ELR (cell line): ENCODE measurements at regions not wholly inside any gene's neighbourhood (a gene's known extent, or its start where the extent isn't known, plus 50 kb on each side); places are given as distances from the start of the nearest gene placed in this dataset.
"Not testable (repeated sequence)": the region's sequence is repeated elsewhere in the genome, so short reads cannot be mapped to it uniquely, and the experiment has no call there.

Experiments used
- DNase-seq: peaks from one replicate; pipeline ENCODE4 v3.0.0-alpha.2; 2015; ENCODE audit warnings: low read depth

GRCh38 chr3:118766306-118766669, 268.4 kb downstream of the IGSF11 start:
- no peak for DNase-seq

DNA sequence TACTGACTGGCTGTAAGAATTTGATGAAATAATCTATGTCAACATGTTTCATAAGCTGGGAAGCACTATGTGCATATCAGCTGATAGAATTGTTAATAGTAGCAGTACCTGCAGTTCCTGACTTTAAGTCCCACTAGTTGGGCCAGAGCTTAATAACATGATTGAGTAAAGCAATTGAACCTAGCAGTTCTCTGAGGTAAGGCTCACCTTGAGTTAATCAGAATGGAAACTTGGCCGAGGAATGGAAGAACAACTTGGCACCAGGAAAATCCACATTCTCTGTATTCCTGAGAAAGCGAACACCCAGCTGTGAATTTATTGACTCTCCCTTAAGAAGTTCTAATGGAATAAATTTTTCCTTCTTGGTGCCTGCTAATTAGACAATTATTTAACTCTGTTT, 262.6 kb downstream of the IGSF11 start:
- no peak for DNase-seq

DNA sequence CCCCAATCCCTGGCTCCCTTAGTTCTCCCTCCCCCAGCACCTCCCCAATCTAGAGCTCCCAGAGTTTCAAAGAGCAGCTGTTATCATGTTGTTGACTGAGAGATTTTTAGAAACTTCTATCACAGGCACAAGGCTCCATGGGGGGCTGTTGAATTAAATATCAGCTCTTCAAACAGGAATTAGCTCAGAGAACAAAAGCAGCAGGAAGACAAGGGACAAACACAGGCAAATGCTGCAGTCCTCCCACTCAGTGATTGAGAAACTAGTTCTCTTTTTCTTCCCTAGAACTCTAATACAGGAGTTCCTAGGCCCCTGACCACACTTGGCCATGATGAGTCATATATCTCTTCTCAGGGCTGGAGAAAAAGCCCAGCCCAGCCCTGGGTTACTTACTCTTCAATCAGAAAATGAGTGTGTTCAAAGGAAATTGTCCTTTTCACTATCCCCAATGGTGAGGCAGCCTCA, 262.1 kb downstream of the IGSF11 start:
- no peak for DNase-seq

DNA sequence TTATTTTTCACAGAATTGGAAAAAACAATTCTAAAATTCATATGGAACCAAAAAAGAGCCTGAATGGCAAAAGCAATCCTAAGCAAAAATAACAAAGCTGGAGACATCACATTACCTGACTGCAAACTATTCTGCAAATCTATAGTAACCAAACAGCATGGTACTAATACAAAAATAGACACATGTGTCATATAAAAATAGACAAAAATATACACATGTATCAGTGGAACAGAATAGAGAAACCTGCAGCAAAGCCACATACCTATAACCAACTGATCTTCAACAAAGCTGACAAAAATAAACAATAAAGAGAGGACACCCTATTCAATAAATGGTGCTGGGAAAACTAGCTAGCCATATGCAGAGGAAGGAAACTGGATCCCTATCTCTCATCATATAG, 259.6 kb downstream of the IGSF11 start:
- no peak for DNase-seq

DNA sequence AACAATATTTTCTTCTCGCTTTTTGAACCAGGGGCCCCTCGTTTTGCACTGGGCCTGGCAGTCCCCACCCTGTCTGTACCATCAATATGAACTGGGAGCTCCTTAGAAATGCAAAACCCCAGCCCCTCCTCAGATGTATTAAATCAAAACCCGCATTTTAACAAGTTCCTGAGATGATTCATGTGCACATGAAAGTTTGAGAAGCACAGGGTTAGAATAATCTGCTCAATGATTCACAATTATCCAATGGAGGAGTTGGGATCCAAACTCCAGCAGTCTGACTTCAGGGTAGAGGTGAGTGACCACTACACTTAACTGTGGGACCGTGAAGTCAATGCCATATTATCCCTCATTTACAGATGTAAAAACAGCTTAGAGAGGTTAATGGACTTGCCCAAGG, 256.4 kb downstream of the IGSF11 start:
- DNase-seq, result no peak

- no peak for DNase-seq
Measured at GRCh38 chr3:118781232-118781631, 253.4 kb downstream of the IGSF11 start.

DNA sequence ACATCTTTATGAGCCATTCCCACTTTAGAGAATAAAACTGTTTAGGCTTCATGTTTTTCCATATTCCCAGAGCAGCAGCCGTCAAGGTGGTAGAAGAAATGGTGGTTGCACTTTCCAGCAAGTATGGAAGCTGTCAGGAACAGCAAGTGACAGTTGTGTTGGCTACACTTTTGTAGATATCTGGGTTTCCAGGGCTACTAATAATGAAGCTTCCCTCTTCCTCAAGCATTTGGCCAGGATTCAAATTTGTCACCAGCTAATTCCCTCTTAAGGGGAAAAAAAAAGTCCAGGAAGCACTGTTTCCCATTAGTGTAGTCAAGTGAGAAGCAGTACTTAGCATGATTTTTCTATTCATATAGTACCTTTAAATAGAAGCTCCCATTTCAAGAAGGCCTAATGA, 252.8 kb downstream of the IGSF11 start:
- DNase-seq, result no peak

DNA sequence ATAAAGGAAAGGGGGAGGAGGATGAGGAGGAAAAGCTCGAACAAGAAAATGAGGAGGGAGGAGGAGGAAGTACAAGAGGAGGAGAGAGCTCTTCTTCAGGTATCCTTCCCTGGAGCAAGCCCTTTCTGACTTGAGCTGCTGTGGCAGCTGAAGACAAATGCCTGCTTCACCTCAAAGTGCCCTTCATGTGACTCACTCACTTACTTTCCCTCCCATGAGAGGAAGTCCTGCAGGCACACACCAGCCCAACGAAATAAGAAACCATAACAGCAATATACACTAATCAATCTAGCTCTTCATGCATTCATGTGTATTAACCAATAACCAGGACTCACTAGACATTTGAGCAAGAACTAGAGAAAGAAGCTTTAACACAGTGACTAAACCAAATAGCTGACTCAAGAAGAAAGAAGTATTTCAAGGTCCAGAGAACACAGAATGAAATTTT, 251.9 kb downstream of the IGSF11 start:
- no peak for DNase-seq

DNA sequence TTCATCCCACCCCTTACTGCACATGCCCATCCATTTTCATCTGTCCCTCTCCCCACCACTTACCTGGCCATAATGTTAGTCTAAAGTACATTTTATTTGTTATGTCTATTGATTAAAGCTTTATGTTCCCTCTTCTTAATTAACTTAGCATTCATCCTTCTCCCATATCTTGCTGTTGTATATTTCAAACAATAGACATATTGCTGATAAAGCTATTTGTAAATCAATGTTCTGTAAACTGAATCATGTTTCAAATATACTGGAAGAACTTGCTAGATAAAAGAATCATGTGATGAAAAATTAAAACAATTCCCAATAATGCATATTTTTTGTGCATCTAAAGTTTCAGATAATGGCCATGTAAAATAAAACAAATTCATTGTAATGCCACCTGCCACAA, 249.2 kb downstream of the IGSF11 start:
- no peak for DNase-seq

GRCh38 chr3:118791246-118791645, 243.4 kb downstream of the IGSF11 start:
- DNase-seq, result no peak

- no peak for DNase-seq
Measured at GRCh38 chr3:118792191-118792590, 242.5 kb downstream of the IGSF11 start.

- no peak for DNase-seq
Measured at GRCh38 chr3:118793176-118793575, 241.5 kb downstream of the IGSF11 start.

DNA sequence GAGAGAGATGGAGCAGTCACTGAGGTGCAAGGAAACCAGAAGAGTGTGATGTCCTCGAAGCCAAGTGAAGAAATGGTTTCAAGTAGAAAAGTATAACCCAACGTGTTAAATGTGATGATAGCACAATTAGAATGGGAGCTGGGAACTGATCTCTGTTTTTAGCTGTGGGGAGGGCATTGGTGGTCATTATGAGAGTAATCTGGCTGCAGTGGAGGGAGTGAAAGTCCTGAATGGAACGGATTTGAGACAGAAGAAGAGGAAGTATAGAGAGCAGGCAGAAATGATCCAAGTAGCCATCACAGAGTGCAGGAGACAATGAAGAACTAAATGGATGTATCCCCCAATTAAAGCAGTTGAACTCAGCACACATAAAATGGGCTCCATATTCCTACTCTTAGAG, 235.3 kb downstream of the IGSF11 start:
- no peak for DNase-seq

DNA sequence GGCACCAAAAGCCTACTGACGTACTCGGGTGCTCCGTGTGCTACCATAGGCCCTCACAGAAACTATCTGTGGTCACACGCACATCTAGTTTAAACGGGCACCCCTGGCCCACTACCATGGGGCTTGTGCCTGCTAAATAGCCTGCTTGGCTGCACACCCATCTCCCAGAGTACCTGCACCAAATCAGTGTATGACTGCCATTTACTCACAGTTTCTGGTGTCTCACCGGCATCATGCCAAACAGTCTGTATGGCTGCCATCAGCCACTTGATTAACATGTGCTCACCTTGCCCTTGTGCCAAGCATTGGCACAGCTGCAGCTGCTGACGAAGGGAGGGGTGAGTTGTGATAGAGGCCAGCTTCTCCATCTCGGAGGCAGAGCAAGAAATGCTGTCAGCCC, 232.7 kb downstream of the IGSF11 start:
- no peak for DNase-seq

DNA sequence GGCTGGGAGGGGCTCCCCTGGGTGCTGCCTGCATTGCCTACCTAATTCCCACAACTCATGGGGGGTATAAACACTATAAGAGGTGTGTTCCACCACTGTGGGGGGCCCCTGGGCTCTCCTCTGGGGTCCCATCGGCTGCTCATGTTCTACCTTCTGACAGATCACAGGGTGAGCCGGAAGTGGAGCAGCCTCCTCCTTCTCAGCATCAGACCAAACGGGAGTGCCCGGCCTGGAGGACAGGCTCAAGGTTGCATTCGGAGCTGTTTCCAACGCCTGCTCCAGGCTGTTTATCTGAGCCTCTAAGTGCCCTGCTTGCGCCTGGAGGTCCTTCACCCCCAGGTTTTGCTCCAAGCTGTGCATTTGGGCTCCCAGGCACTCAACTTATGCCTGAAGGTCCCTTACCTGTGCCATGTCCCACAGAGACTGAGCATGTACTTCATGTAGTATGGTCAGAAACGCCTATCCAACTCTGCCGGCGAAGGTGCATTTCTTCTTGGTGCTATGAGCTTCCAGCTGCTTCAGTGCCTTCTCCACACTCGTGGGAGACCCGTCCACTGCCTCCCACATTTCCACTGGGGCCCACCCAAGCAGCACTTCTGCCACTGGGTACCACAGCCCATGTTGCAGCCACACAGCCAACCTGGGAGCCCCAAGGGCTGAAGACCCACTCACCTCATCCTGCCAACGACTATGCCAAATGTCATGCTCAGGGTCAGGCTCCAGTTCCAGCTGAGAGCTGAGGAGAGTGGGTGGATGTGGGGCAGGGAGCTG, 232.1 kb downstream of the IGSF11 start:
- no peak for DNase-seq

DNA sequence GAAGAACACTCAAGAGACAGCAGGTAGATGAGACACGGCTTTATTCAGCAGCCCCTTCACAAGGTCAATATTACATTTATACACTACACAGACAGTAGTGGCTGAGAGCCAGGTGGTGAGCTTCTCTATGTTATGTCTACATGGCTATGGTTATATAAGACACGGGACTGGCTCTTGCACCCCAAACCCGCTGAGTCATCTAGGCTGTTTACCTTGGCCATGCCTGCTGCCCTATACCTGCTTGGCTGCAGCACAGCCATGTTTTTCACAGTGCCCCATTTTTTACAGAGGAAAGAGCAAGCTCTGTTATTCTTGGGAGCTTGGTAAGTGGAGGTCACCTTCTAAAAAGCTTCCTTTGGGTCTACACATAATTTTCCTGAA, 231.6 kb downstream of the IGSF11 start:
- no peak for DNase-seq

GRCh38 chr3:118805007-118805406, 229.6 kb downstream of the IGSF11 start:
- no peak for DNase-seq

DNA sequence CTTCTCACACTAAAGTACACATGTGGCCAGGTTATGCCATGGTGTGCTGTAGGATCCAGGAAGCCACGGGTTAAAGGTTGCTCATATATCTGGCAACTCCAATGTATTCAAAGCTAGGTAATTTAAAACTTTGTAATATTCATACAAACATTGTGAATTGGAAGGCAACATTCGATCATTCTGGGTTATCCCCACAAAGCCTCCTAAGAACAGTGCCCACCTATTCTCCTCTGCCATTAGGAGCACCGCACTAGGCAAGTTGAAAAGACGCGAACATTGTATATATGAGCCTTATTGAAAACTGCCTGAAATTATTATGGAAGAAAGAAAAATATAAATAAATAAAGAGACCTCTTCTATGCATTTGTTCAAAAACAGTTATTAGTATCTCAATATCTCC, 228.2 kb downstream of the IGSF11 start:
- DNase-seq, result no peak

DNA sequence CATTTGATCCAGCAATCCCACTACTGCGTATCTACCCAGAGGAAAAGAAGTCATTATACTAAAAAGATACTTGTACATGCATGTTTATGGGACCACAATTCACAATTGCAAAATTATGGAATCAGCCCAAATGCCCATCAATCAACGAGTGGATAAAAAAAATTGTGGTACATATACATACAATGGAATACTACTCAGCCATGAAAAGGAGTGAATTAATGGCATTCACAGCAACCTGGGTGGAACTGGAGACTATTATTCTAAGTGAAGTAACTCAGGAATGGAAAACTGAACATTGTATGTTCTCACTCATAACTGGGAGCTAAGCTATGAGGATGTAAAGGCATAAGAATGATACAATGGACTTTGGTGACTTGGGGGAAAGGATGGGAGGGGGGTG, 227.3 kb downstream of the IGSF11 start:
- DNase-seq, result not testable (repeated sequence)

GRCh38 chr3:118808723-118809122, 225.9 kb downstream of the IGSF11 start:
- DNase-seq, result no peak

DNA sequence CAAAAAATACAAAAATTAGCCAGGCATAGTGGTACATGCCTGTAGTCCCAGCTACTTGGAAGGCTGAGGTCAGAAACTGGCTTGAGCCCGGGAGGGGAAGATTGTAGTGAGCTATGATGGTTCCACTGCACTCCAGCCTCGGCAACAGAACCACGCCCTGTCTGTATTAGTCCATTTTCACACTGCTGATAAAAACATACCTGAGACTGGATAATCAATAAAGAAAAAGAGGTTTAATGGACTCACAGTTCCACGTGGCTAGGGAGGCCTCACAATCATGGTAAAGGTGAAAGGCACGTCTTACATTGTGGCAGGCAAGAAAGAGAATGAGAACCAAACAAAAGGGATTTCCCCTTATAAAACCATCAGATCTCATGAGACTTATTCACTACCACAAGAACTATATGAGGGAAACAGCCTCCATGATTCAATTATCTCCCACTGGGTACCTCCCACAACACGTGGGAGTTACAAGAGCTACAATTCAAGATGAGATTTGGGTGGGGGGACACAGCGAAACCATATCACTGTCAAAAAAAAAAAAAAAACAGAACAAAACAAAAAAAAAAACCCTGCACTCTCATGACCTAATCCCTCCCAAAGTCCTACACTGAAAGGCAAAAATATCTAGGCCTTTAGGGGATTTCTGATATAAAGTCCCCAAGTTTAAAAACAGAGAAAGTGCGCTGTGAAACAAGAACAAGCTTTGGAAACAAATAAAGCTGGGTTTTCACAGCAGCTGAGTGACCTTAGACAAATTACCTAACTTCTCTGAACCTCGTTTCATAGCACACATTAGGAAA, 224.7 kb downstream of the IGSF11 start:
- no peak for DNase-seq

DNA sequence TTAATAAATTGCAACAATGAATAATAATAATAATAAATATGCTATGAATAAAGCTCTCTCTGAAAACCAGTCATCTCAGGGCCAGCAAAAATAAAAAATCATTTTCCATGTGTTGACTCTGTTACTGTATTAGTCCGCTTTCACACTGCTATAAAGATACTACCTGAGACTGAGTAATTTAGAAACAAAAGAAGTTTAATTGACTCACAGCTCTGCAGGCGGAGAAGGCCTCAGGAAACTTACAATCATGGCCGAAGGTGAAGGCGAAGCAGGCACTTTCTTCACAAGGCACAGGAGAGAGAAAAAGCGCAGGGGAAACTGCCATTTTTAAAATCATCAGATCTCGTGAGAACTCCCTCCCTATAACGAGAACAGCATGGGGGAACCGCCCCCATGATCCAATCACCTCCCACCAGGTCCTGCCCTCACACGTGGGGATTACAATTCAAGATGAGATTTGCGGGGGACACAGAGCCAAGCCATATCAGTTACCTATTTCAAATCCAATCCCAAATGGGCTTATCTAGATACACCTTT, 224.1 kb downstream of the IGSF11 start:
- DNase-seq, result no peak

GRCh38 chr3:118811236-118811732, 223.4 kb downstream of the IGSF11 start:
- DNase-seq, result no peak
